ENCODE measurements at regions not wholly inside any gene's neighbourhood (a gene's known extent, or its start where the extent isn't known, plus 50 kb on each side); places are given as distances from the start of the nearest gene placed in this dataset.
"Not testable (repeated sequence)": the region's sequence is repeated elsewhere in the genome, so short reads cannot be mapped to it uniquely, and the experiment has no call there.

- Mint-ChIP-seq H3K27me3 (peaks cover 2% of the 10 kb centered on the region), H3K36me3 (ENCODE audit: low read depth) (no peaks in the 10 kb centered on the region), H3K4me1 (peaks cover 2% of the 10 kb centered on the region), H3K4me3 (no peak overlapping the region), H3K9me3 (ENCODE audit: low read depth) (peaks cover 7% of the 10 kb centered on the region), H3K27ac (no peak overlapping the region)
- POLR2A ChIA-PET: no interaction called here
- DNase-seq (no peak), ATAC-seq (no peak)
- intact Hi-C loops (cut with DNase I, micrococcal nuclease): no loop called here
- CTCF ChIA-PET: no interaction called here
These were observed 582.3 kb upstream of the GJE1 start for GRCh38 chr6:141550471-141550870.

GRCh38 chr6:141548966-141549365 lies 583.8 kb upstream of the GJE1 start:
- Mint-ChIP-seq H3K4me3 (no peak overlapping the region), H3K27ac (no peak overlapping the region), H3K36me3 (ENCODE audit: low read depth) (no peaks in the 10 kb centered on the region), H3K27me3 (peaks cover 2% of the 10 kb centered on the region), H3K4me1 (peaks cover 2% of the 10 kb centered on the region), H3K9me3 (ENCODE audit: low read depth) (peaks cover 7% of the 10 kb centered on the region)
- ATAC-seq: no peak
- intact Hi-C loops (cut with DNase I, micrococcal nuclease): no loop called here
- ChIA-PET CTCF (no interaction called here), POLR2A (no interaction called here)
- DNase-seq: no peak

DNA sequence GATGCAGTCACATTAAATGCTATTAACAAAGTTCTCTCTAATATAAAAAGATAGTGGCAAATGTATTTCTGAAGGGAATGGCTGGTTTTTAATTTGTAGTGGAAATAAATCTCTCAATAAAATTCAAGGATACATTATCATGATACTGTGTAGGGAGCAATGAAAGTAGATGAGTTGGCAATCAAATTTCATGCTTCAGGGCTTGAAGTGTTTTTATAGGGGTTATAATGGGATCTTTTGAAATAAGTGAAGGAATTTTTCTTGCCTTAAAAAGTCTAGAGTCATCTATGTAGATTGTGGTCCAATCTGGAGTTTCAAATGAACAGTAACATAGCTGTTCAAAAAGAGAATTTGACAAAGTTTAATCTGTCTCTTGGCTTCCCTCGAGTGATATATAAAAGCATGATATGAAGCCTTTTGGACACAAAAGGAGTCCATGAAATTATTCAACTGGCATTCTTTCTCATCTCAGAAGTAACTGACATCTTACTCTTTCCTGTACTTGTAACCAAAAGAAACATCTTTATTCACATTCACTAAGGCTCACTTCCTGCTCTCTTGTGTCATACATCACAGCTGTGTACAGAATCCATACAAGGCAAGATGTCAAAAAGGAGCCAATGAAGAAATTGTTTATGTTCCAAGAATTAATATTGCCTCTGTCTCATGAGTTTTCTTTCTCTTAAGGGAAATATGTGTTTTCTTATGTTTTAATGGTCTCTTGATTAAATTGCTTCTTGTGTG lies 591.0 kb upstream of the GJE1 start:
- CTCF ChIA-PET: no interaction called here
- Mint-ChIP-seq H3K4me1 (no peaks in the 10 kb centered on the region), H3K27me3 (peaks cover 2% of the 10 kb centered on the region), H3K36me3 (ENCODE audit: low read depth) (no peaks in the 10 kb centered on the region), H3K4me3 (no peak overlapping the region), H3K9me3 (ENCODE audit: low read depth) (no peaks in the 10 kb centered on the region), H3K27ac (no peak overlapping the region)
- intact Hi-C loops (cut with DNase I, micrococcal nuclease): no loop called here
- POLR2A ChIA-PET: no interaction called here
- no peak for DNase-seq
- ATAC-seq: peak; percentile 53

- ChIA-PET POLR2A (no interaction called here), CTCF (no interaction called here)
- ATAC-seq (no peak), DNase-seq (no peak)
- H3K9me3 Mint-ChIP-seq (ENCODE audit: low read depth): no peaks in the 10 kb centered on the region
- intact Hi-C loops (cut with DNase I, micrococcal nuclease): no loop called here
- no peaks in the 10 kb centered on the region for H3K27me3 Mint-ChIP-seq
- no peak overlapping the region for H3K27ac Mint-ChIP-seq
- no peaks in the 10 kb centered on the region for H3K4me1 Mint-ChIP-seq
- H3K4me3 Mint-ChIP-seq: no peak overlapping the region
- no peaks in the 10 kb centered on the region for H3K36me3 Mint-ChIP-seq (ENCODE audit: low read depth)
These were observed 592.5 kb upstream of the GJE1 start for GRCh38 chr6:141540207-141540606.

GRCh38 chr6:141539617-141540016 lies 593.1 kb upstream of the GJE1 start:
- no peaks in the 10 kb centered on the region for H3K36me3 Mint-ChIP-seq (ENCODE audit: low read depth)
- ChIA-PET POLR2A (no interaction called here), CTCF (no interaction called here)
- ATAC-seq (no peak), DNase-seq (no peak)
- H3K27ac Mint-ChIP-seq: no peak overlapping the region
- intact Hi-C loops (cut with DNase I, micrococcal nuclease): no loop called here
- H3K27me3 Mint-ChIP-seq: no peaks in the 10 kb centered on the region
- H3K4me1 Mint-ChIP-seq: no peaks in the 10 kb centered on the region
- no peak overlapping the region for H3K4me3 Mint-ChIP-seq
- H3K9me3 Mint-ChIP-seq (ENCODE audit: low read depth): no peaks in the 10 kb centered on the region

- no peak for ATAC-seq
- no peaks in the 10 kb centered on the region for H3K36me3 Mint-ChIP-seq (ENCODE audit: low read depth)
- no peaks in the 10 kb centered on the region for H3K27me3 Mint-ChIP-seq
- ChIA-PET CTCF (no interaction called here), POLR2A (no interaction called here)
- no peaks in the 10 kb centered on the region for H3K4me1 Mint-ChIP-seq
- H3K4me3 Mint-ChIP-seq: no peak overlapping the region
- intact Hi-C loops (cut with DNase I, micrococcal nuclease): no loop called here
- DNase-seq: no peak
- H3K9me3 Mint-ChIP-seq (ENCODE audit: low read depth): no peaks in the 10 kb centered on the region
- no peak overlapping the region for H3K27ac Mint-ChIP-seq
These were observed 600.5 kb upstream of the GJE1 start for GRCh38 chr6:141532211-141532610.

DNA sequence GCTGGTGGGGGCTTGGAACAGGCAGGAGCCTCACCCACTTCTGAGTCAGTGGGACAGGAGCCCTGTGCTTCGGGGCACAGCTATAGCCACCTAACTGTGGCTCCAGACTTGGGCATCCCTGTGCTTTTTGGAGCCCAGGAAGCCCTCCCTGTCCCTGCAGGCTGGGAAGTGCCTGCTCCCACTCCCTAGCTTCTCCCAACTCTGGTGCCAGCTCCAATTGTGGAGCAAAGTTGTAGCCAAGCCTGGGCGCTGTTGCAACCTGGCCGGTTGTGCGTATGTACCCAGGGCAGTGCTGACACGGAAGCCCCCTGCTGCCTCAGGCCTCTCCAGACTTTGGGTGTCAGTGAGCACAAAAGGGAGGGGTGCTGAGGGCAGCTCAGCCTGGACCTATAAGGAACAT lies 601.7 kb upstream of the GJE1 start:
- Mint-ChIP-seq H3K4me1 (no peaks in the 10 kb centered on the region), H3K9me3 (ENCODE audit: low read depth) (no peaks in the 10 kb centered on the region), H3K27ac (no peak overlapping the region), H3K36me3 (ENCODE audit: low read depth) (no peaks in the 10 kb centered on the region), H3K4me3 (no peak overlapping the region), H3K27me3 (no peaks in the 10 kb centered on the region)
- ChIA-PET POLR2A (no interaction called here), CTCF (no interaction called here)
- DNase-seq: no peak
- intact Hi-C loops (cut with DNase I, micrococcal nuclease): no loop called here
- ATAC-seq: no peak

- Mint-ChIP-seq H3K4me1 (no peaks in the 10 kb centered on the region), H3K4me3 (no peak overlapping the region), H3K27me3 (no peaks in the 10 kb centered on the region), H3K27ac (no peak overlapping the region), H3K9me3 (ENCODE audit: low read depth) (no peaks in the 10 kb centered on the region), H3K36me3 (ENCODE audit: low read depth) (no peaks in the 10 kb centered on the region)
- no peak for DNase-seq
- ChIA-PET POLR2A (no interaction called here), CTCF (no interaction called here)
- no peak for ATAC-seq
- intact Hi-C loops (cut with DNase I, micrococcal nuclease): no loop called here
These were observed 604.1 kb upstream of the GJE1 start for GRCh38 chr6:141528596-141528995.

- Mint-ChIP-seq H3K36me3 (ENCODE audit: low read depth) (no peaks in the 10 kb centered on the region), H3K9me3 (ENCODE audit: low read depth) (no peaks in the 10 kb centered on the region), H3K4me3 (no peak overlapping the region), H3K4me1 (no peaks in the 10 kb centered on the region), H3K27ac (no peak overlapping the region), H3K27me3 (no peaks in the 10 kb centered on the region)
- ATAC-seq (no peak), DNase-seq (no peak)
- CTCF ChIA-PET: no interaction called here
- intact Hi-C loops (cut with DNase I, micrococcal nuclease): no loop called here
- POLR2A ChIA-PET: no interaction called here
These were observed 605.7 kb upstream of the GJE1 start for GRCh38 chr6:141526985-141527384.

- Mint-ChIP-seq H3K36me3 (ENCODE audit: low read depth) (no peaks in the 10 kb centered on the region), H3K4me1 (no peaks in the 10 kb centered on the region), H3K27me3 (peaks cover 3% of the 10 kb centered on the region), H3K9me3 (ENCODE audit: low read depth) (no peaks in the 10 kb centered on the region), H3K27ac (no peak overlapping the region), H3K4me3 (no peak overlapping the region)
- ChIA-PET CTCF (no interaction called here), POLR2A (no interaction called here)
- no peak for DNase-seq
- ATAC-seq: no peak
- intact Hi-C loops (cut with DNase I, micrococcal nuclease): no loop called here
These were observed 611.3 kb upstream of the GJE1 start for GRCh38 chr6:141521440-141521839.

- Mint-ChIP-seq H3K27me3 (peaks cover under 1% of the 10 kb centered on the region), H3K9me3 (ENCODE audit: low read depth) (no peaks in the 10 kb centered on the region), H3K4me1 (peaks cover 11% of the 10 kb centered on the region), H3K27ac (no peak overlapping the region), H3K36me3 (ENCODE audit: low read depth) (no peaks in the 10 kb centered on the region), H3K4me3 (no peak overlapping the region)
- POLR2A ChIA-PET: no interaction called here
- CTCF ChIA-PET: interaction anchor here (1.1 kb wide), 1 partner anchor 23 kb away, joined by 4 read pairs; no protein-coding TSS in a partner anchor
- intact Hi-C loops (cut with DNase I, micrococcal nuclease): no loop called here
- no peak for DNase-seq
- no peak for ATAC-seq
These were observed 618.9 kb upstream of the GJE1 start for GRCh38 chr6:141513830-141514229.

GRCh38 chr6:141510803-141511202 lies 621.9 kb upstream of the GJE1 start:
- Mint-ChIP-seq H3K27me3 (no peaks in the 10 kb centered on the region), H3K4me3 (no peak overlapping the region), H3K4me1 (peaks cover 11% of the 10 kb centered on the region), H3K9me3 (ENCODE audit: low read depth) (peaks cover 8% of the 10 kb centered on the region), H3K36me3 (ENCODE audit: low read depth) (peaks cover 8% of the 10 kb centered on the region), H3K27ac (no peak overlapping the region)
- POLR2A ChIA-PET: no interaction called here
- intact Hi-C loops (cut with DNase I, micrococcal nuclease): no loop called here
- DNase-seq (no peak), ATAC-seq (no peak)
- CTCF ChIA-PET: interaction anchor here (0.7 kb wide), 2 partner anchors 15 to 221 kb away, joined by 3 to 4 read pairs; no protein-coding TSS in a partner anchor

- H3K27ac Mint-ChIP-seq; DNase-seq; H3K4me3 Mint-ChIP-seq; intact Hi-C loops (cut with DNase I, micrococcal nuclease); H3K4me1 Mint-ChIP-seq; CTCF ChIA-PET; ATAC-seq; H3K27me3 Mint-ChIP-seq; POLR2A ChIA-PET: not testable (repeated sequence)
- Mint-ChIP-seq H3K36me3 (ENCODE audit: low read depth) (peaks cover 13% of the 10 kb centered on the region), H3K9me3 (ENCODE audit: low read depth) (peaks cover 19% of the 10 kb centered on the region)
These were observed 626.7 kb upstream of the GJE1 start for GRCh38 chr6:141506062-141506461.
